SK-N-SH treated with all-trans-retinoic acid at 6 μM for 48 hours (cell line): ENCODE measurements at regions not wholly inside any gene's neighbourhood (a gene's known extent, or its start where the extent isn't known, plus 50 kb on each side); places are given as distances from the start of the nearest gene placed in this dataset.

Source experiments
- ATAC-seq: fragments of 200-7000 bp; cut with Tn5 transposase; 3 replicates; pipeline ENCODE4 v1.9.1; 2020; ENCODE audit warnings: mild to moderate bottlenecking, moderate library complexity
- ARNTL ChIP-seq: fragments of 450-650 bp; formaldehyde crosslinking; IDR thresholded peaks from 2 replicates; pipeline ENCODE4 v1.5.0; 2020; ENCODE audit warnings: low read depth, mild to moderate bottlenecking, moderate library complexity, borderline replicate concordance
- CREB5 ChIP-seq: fragments of 250-450 bp; sonication (Bioruptor Pico); IDR thresholded peaks from 2 replicates; pipeline ENCODE4 v1.5.1; 2020; ENCODE audit warnings: low read depth, mild to moderate bottlenecking, moderate library complexity
- CSDC2 ChIP-seq: fragments of 250-450 bp; sonication (Bioruptor Pico); IDR thresholded peaks from 2 replicates; pipeline ENCODE4 v1.5.0; 2020; ENCODE audit warnings: mild to moderate bottlenecking, moderate library complexity
- GLIS3 ChIP-seq: fragments of 250-450 bp; sonication (Bioruptor Pico); IDR thresholded peaks from 2 replicates; pipeline ENCODE4 v1.5.0; 2020; ENCODE audit warnings: mild to moderate bottlenecking, moderate library complexity
- OSR1 ChIP-seq: fragments of 250-450 bp; sonication (Bioruptor Pico); IDR thresholded peaks from 2 replicates; pipeline ENCODE4 v1.8.0; 2022; ENCODE audit warnings: moderate library complexity, mild to moderate bottlenecking, inconsistent platforms
- POU6F1 ChIP-seq: fragments of 250-450 bp; sonication (Bioruptor Pico); IDR thresholded peaks from 2 replicates; pipeline ENCODE4 v1.8.0; 2021; ENCODE audit warnings: low read depth, mild to moderate bottlenecking, moderate library complexity, borderline replicate concordance
- PPARA ChIP-seq: fragments of 250-450 bp; sonication (Bioruptor Pico); IDR thresholded peaks from 2 replicates; pipeline ENCODE4 v1.5.0; 2020; ENCODE audit warnings: mild to moderate bottlenecking, borderline replicate concordance
- SNAI2 ChIP-seq: fragments of 250-450 bp; sonication (Bioruptor Pico); IDR thresholded peaks from 2 replicates; pipeline ENCODE4 v1.5.0; 2020; ENCODE audit warnings: mild to moderate bottlenecking, moderate library complexity
- TCF4 ChIP-seq: fragments of 250-450 bp; sonication (Bioruptor Pico); IDR thresholded peaks from 2 replicates; pipeline ENCODE4 v1.8.0; 2021; ENCODE audit warnings: mild to moderate bottlenecking, moderate library complexity, borderline replicate concordance
- TOX ChIP-seq: fragments of 250-450 bp; sonication (Bioruptor Pico); IDR thresholded peaks from 2 replicates; pipeline ENCODE4 v1.8.0; 2021; ENCODE audit warnings: mild to moderate bottlenecking, moderate library complexity, borderline replicate concordance
- TSHZ2 ChIP-seq: fragments of 250-450 bp; sonication (Bioruptor Pico); IDR thresholded peaks from 2 replicates; pipeline ENCODE4 v1.5.0; 2020; ENCODE audit warnings: mild to moderate bottlenecking, moderate library complexity
- ZC3H10 ChIP-seq: fragments of 250-450 bp; sonication (Bioruptor Pico); IDR thresholded peaks from 2 replicates; pipeline ENCODE4 v1.5.1; 2021; ENCODE audit warnings: mild to moderate bottlenecking, moderate library complexity
- ZFP3 ChIP-seq: fragments of 250-450 bp; sonication (Bioruptor Pico); IDR thresholded peaks from 2 replicates; pipeline ENCODE4 v1.5.0; 2020; ENCODE audit warnings: mild to moderate bottlenecking, moderate library complexity
- ZFP30 ChIP-seq: fragments of 450-650 bp; formaldehyde crosslinking; IDR thresholded peaks from 2 replicates; pipeline ENCODE4 v1.5.0; 2022; ENCODE audit warnings: mild to moderate bottlenecking, moderate library complexity
- ZNF565 ChIP-seq: fragments of 450-650 bp; formaldehyde crosslinking; conservative IDR thresholded peaks from 2 replicates; pipeline ENCODE4 v1.5.0; 2020; ENCODE audit warnings: low read depth, mild to moderate bottlenecking, moderate library complexity
- ZNF70 ChIP-seq: fragments of 450-650 bp; formaldehyde crosslinking; IDR thresholded peaks from 2 replicates; pipeline ENCODE4 v1.5.0; 2020; ENCODE audit warnings: mild to moderate bottlenecking, moderate library complexity
- ZNF8 ChIP-seq: fragments of 450-650 bp; formaldehyde crosslinking; IDR thresholded peaks from 2 replicates; pipeline ENCODE4 v1.5.0; 2020; ENCODE audit warnings: mild to moderate bottlenecking, moderate library complexity
- TF ChIP-seq, protein P1 (sequence below): fragments of 250-450 bp; sonication (Bioruptor Pico); IDR thresholded peaks from 2 replicates; pipeline ENCODE4 v1.5.1; 2021; ENCODE audit warnings: mild to moderate bottlenecking, moderate library complexity
- TF ChIP-seq, protein P2 (sequence below): fragments of 250-450 bp; sonication (Bioruptor Pico); IDR thresholded peaks from 2 replicates; pipeline ENCODE4 v1.8.0; 2020; ENCODE audit warnings: mild to moderate bottlenecking, moderate library complexity, borderline replicate concordance

- no peak for TF ChIP-seq TOX (CRISPR knock-in tag)
- TF ChIP-seq ZFP30 (CRISPR knock-in tag): no peak
- TF ChIP-seq SNAI2 (CRISPR knock-in tag): no peak
- no peak for TF ChIP-seq ZNF8 (CRISPR knock-in tag)
- TF ChIP-seq, all 23 proteins: peak for 0
- no peak for ATAC-seq
Observed at GRCh38 chr14:101620031-101620788, 58.9 kb downstream of the DIO3 start.

DNA sequence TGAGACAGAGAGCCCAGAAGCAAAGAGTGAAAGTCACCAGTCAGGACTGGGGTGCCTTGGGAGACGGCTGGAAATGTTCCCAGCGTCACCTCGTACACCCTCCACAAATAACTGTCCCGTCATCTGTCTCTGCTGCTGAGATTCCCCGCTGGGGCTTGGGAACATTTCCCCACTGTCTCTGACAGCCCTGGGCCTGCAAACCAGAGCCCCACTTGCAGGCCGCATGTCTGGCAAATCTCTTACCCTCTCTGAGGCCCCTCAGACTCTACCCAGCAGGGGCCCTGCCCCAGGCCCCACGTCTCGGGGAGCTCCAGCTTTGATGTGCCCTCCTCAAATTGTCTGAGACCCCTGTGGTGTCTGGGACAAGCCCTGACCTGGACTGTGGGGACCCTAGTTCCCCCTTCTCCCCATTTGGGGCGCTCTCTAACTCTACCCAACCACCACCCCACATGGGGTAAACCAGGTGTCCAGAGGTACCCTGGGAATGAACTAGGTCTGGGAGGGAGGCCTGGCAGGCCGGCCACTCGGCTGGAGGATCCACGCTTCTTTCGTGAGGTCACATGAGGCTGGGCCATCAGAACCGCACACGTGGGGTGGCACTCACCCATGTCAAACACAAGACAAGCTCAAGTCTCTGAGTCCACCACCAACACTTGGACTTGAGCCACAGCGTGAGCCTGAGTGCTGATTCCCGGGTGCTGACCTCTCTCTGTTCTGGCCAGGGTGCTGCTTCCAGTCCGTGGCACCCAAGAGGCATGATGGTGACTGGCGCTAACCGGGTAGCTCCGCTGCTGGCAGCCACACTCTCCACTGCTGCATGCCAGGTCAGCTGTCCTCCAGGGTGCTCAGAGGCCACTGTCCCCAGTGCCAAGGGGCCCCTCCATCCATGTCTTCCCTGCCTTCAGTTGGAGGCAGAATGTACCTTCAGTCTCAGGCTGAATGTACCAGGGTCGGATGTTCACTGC lies 59.8 kb downstream of the DIO3 start:
- ATAC-seq: no peak
- no peak for TF ChIP-seq ZFP3 (CRISPR knock-in tag)
- TF ChIP-seq OSR1 (CRISPR knock-in tag): no peak
- TF ChIP-seq, protein P1, sequence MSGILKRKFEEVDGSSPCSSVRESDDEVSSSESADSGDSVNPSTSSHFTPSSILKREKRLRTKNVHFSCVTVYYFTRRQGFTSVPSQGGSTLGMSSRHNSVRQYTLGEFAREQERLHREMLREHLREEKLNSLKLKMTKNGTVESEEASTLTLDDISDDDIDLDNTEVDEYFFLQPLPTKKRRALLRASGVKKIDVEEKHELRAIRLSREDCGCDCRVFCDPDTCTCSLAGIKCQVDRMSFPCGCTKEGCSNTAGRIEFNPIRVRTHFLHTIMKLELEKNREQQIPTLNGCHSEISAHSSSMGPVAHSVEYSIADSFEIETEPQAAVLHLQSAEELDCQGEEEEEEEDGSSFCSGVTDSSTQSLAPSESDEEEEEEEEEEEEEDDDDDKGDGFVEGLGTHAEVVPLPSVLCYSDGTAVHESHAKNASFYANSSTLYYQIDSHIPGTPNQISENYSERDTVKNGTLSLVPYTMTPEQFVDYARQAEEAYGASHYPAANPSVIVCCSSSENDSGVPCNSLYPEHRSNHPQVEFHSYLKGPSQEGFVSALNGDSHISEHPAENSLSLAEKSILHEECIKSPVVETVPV (CRISPR knock-in tag): no peak
- TF ChIP-seq ARNTL (CRISPR knock-in tag): no peak
- TF ChIP-seq TCF4 (CRISPR knock-in tag): no peak
- TF ChIP-seq, all 23 proteins: peak for 0

DNA sequence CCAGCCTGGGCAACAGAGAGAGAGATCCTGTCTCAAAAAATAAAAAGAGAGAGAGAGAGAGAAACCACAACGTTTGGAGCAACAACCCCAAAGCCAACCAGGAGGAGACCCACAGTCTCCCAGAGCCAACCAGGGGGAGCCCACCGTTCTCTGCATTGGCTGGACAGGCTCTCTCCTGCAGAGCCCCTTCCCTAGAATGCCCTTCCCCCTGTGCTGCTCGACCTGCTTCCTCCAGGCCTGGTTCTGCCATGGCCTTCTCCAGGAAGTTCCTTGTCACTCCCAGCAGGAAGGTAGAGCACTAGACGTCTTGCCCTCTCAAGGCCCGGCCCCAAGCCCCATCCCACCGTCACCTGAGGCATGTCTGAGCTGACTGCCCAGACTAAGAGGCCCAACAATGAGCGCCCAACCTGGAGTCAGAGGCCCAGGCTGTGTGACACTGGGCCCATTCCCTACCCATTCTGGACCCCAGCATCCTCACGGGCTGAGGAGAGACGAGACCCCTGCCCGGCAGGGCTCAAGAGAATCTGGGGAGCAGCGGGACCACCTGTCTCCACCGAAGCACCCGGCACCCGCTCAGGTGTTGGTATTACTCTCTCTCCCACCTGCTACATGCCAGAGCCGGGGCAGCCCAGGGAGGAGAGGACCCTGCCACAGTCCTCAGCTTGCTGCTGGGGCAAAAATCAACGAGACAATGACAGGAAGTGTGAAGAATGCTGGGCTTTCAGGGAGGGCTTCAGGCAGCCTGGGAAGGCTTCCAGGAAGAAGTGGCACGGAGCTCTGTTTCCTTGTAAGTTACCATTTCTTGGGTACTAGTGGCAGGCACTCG lies 61.2 kb downstream of the DIO3 start:
- ATAC-seq: no peak
- TF ChIP-seq ZFP3 (CRISPR knock-in tag) (no peak), ZNF70 (no peak), OSR1 (CRISPR knock-in tag) (no peak), TSHZ2 (CRISPR knock-in tag) (no peak), ZC3H10 (CRISPR knock-in tag) (no peak), GLIS3 (CRISPR knock-in tag) (no peak), PPARA (CRISPR knock-in tag) (no peak)
- TF ChIP-seq, protein P2, sequence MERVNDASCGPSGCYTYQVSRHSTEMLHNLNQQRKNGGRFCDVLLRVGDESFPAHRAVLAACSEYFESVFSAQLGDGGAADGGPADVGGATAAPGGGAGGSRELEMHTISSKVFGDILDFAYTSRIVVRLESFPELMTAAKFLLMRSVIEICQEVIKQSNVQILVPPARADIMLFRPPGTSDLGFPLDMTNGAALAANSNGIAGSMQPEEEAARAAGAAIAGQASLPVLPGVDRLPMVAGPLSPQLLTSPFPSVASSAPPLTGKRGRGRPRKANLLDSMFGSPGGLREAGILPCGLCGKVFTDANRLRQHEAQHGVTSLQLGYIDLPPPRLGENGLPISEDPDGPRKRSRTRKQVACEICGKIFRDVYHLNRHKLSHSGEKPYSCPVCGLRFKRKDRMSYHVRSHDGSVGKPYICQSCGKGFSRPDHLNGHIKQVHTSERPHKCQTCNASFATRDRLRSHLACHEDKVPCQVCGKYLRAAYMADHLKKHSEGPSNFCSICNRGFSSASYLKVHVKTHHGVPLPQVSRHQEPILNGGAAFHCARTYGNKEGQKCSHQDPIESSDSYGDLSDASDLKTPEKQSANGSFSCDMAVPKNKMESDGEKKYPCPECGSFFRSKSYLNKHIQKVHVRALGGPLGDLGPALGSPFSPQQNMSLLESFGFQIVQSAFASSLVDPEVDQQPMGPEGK (CRISPR knock-in tag): no peak
- TF ChIP-seq, protein P1 (CRISPR knock-in tag): no peak

DNA sequence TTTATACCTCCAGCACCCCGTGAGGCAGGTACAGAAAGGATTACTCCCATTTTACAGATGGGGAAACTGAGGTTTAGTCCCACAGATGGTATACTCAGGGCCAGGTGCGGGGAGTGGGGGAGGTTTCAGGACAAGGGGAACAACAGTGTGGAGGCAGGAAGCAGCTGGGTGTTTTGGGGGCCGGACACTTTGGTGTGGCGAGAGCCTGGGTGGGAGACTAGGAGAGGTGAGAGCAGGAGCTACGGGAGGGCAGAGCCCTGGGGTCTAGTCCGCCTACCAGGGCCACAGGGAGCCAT lies 61.7 kb downstream of the DIO3 start:
- ATAC-seq: no peak
- TF ChIP-seq ZFP30 (CRISPR knock-in tag): no peak
- no peak for TF ChIP-seq ZNF565 (CRISPR knock-in tag)
- no peak for TF ChIP-seq GLIS3 (CRISPR knock-in tag)
- no peak for TF ChIP-seq CSDC2 (CRISPR knock-in tag)
- no peak for TF ChIP-seq ZNF8 (CRISPR knock-in tag)
- TF ChIP-seq CREB5 (CRISPR knock-in tag): no peak
- TF ChIP-seq POU6F1 (CRISPR knock-in tag): no peak
